IMR-90 (cell line): ENCODE measurements at regions not wholly inside any gene's neighbourhood (a gene's known extent, or its start where the extent isn't known, plus 50 kb on each side); places are given as distances from the start of the nearest gene placed in this dataset.

Experiments used
- ATAC-seq: fragments of 200-7000 bp; cut with Tn5 transposase; 2 replicates; pipeline ENCODE4 v1.9.1; 2020; ENCODE audit warnings: low read depth, mild to moderate bottlenecking, moderate library complexity
- BruUV-seq: library from RNA; stranded (reverse); fragments of 400-500 nt; replicated peaks from 2 replicates; lab custom pipeline; 2021; lab: Mats Ljungman, UMichigan
- CTCF ChIA-PET: fragments of 300-600 bp; formaldehyde crosslinking; extraction: SDS; loops from one replicate; lab custom pipeline; 2021; ENCODE audit warnings: antibody characterized with exemption; lab: Yijun Ruan, JAX
- POLR2A ChIA-PET: fragments of 300-600 bp; sonication (Branson Sonifier 250); formaldehyde crosslinking; loops from one replicate; lab custom pipeline; 2022; ENCODE audit warnings: antibody characterized with exemption; ENCODE audit not compliant: unreplicated experiment; lab: Charles Lee
- DNase-seq: peaks from one replicate; pipeline ENCODE4 v3.0.0; 2013
- H2AFZ ChIP-seq: replicated peaks from 2 replicates; pipeline ENCODE3; 2013; ENCODE audit warnings: low read length, mild to moderate bottlenecking; ENCODE audit not compliant: poor library complexity
- H2AK5ac ChIP-seq: 2 replicates; pipeline ENCODE4 v1.6.1; 2013; ENCODE audit warnings: low read depth, low read length, inconsistent platforms
- H2AK9ac ChIP-seq: replicated peaks from 2 replicates; pipeline ENCODE3; 2013; ENCODE audit warnings: mild to moderate bottlenecking, low read depth, low read length, moderate library complexity; ENCODE audit not compliant: poor library complexity
- H2BK120ac ChIP-seq: 2 replicates; pipeline ENCODE4 v1.6.1; 2013; ENCODE audit warnings: low read depth, low read length, inconsistent platforms
- H2BK15ac ChIP-seq: 3 replicates; pipeline ENCODE4 v1.6.1; 2013; ENCODE audit warnings: low read depth, low read length, inconsistent platforms
- H2BK20ac ChIP-seq: 2 replicates; pipeline ENCODE4 v1.6.1; 2013; ENCODE audit warnings: low read depth, mild to moderate bottlenecking, inconsistent platforms, low read length, moderate library complexity
- H2BK5ac ChIP-seq: 2 replicates; pipeline ENCODE4 v1.6.1; 2013; ENCODE audit warnings: mild to moderate bottlenecking, low read depth, low read length, inconsistent platforms; ENCODE audit not compliant: poor library complexity, severe bottlenecking
- H3K14ac ChIP-seq: replicated peaks from 2 replicates; pipeline ENCODE4 v1.6.1; 2013; ENCODE audit warnings: low read depth, low read length, inconsistent platforms
- H3K18ac ChIP-seq: 2 replicates; pipeline ENCODE4 v1.6.1; 2013; ENCODE audit warnings: low read depth, low read length, control low read depth
- H3K23ac ChIP-seq: 2 replicates; pipeline ENCODE4 v1.6.1; 2013; ENCODE audit warnings: low read depth, low read length, inconsistent platforms
- H3K27ac ChIP-seq: 2 replicates; pipeline ENCODE4 v1.5.1; 2013; ENCODE audit warnings: mild to moderate bottlenecking, control low read depth, low read length; ENCODE audit not compliant: insufficient read depth
- H3K27me3 ChIP-seq: 2 replicates; pipeline ENCODE4 v1.6.1; 2013; ENCODE audit warnings: low read length; ENCODE audit not compliant: control insufficient read depth, insufficient read depth
- H3K36me3 ChIP-seq: 2 replicates; pipeline ENCODE4 v1.6.1; 2013; ENCODE audit warnings: low read length, mixed read lengths; ENCODE audit not compliant: control insufficient read depth, insufficient read depth
- H3K4ac ChIP-seq: 2 replicates; pipeline ENCODE4 v1.6.1; 2013; ENCODE audit warnings: low read depth, low read length, inconsistent platforms
- H3K4me1 ChIP-seq: 2 replicates; pipeline ENCODE4 v1.6.1; 2013; ENCODE audit warnings: low read length, mixed read lengths; ENCODE audit not compliant: control insufficient read depth, insufficient read depth
- H3K4me2 ChIP-seq: 2 replicates; pipeline ENCODE4 v1.6.1; 2013; ENCODE audit warnings: low read depth, mild to moderate bottlenecking, control low read depth, low read length, moderate library complexity
- H3K4me3 ChIP-seq: 2 replicates; pipeline ENCODE4 v1.5.1; 2013; ENCODE audit warnings: low read depth, mild to moderate bottlenecking, control low read depth, low read length, moderate library complexity; ENCODE audit not compliant: insufficient read depth
- H3K56ac ChIP-seq: 2 replicates; pipeline ENCODE4 v1.6.1; 2013; ENCODE audit warnings: low read length, inconsistent platforms; ENCODE audit not compliant: insufficient read depth; ENCODE audit errors: extremely low read depth
- H3K79me1 ChIP-seq, 2 experiments: 2 replicates each; pipeline ENCODE4 v1.6.1; 2013; ENCODE audit warnings: low read length in 2 of 2, inconsistent platforms in 1 of 2, low read depth in 1 of 2
- H3K9ac ChIP-seq: 2 replicates; pipeline ENCODE4 v1.6.1; 2013; ENCODE audit warnings: low read depth, low read length, control low read depth
- H3K9me1 ChIP-seq: 2 replicates; pipeline ENCODE4 v1.6.1; 2013; ENCODE audit warnings: low read length, inconsistent platforms; ENCODE audit not compliant: insufficient read depth
- H3K9me3 ChIP-seq: 2 replicates; pipeline ENCODE4 v1.6.1; 2013; ENCODE audit warnings: low read length; ENCODE audit not compliant: control insufficient read depth, insufficient read depth
- H4K20me1 ChIP-seq: 2 replicates; pipeline ENCODE4 v1.6.1; 2013; ENCODE audit warnings: low read length, inconsistent platforms; ENCODE audit not compliant: insufficient read depth
- H4K5ac ChIP-seq: 2 replicates; pipeline ENCODE4 v1.6.1; 2013; ENCODE audit warnings: mild to moderate bottlenecking, low read depth, low read length, control low read depth
- H4K8ac ChIP-seq, 2 experiments: 2 replicates each; pipeline ENCODE4 v1.6.1; 2013; ENCODE audit warnings: low read depth in 2 of 2, low read length in 2 of 2, control low read depth in 1 of 2, inconsistent platforms in 1 of 2
- H4K91ac ChIP-seq: 2 replicates; pipeline ENCODE4 v1.6.1; 2013; ENCODE audit warnings: low read depth, low read length, inconsistent platforms; ENCODE audit not compliant: insufficient read depth
- BHLHE40 ChIP-seq: fragments of 150-350 bp; IDR thresholded peaks from 2 replicates; pipeline ENCODE4 v1.6.1; 2016; ENCODE audit warnings: mild to moderate bottlenecking, low read depth, low read length
- CEBPB ChIP-seq: IDR thresholded peaks from 2 replicates; pipeline ENCODE4 v1.6.1; 2012; ENCODE audit warnings: low read depth, low read length, improper control_type of control experiment
- CHD1 ChIP-seq: IDR thresholded peaks from 2 replicates; pipeline ENCODE4 v1.6.1; 2012; ENCODE audit warnings: low read depth, low read length, improper control_type of control experiment
- CTCF ChIP-seq: conservative IDR thresholded peaks from 2 replicates; pipeline ENCODE4 v1.5.1; 2012; ENCODE audit warnings: mild to moderate bottlenecking, low read depth, low read length, improper control_type of control experiment
- ELK1 ChIP-seq: fragments of 150-350 bp; IDR thresholded peaks from 2 replicates; pipeline ENCODE4 v1.6.1; 2016; ENCODE audit warnings: low read depth, mild to moderate bottlenecking, low read length, moderate library complexity, borderline replicate concordance
- FOS ChIP-seq: fragments of 150-350 bp; IDR thresholded peaks from 2 replicates; pipeline ENCODE4 v1.6.1; 2016; ENCODE audit warnings: low read depth, low read length
- MAFK ChIP-seq: IDR thresholded peaks from 2 replicates; pipeline ENCODE4 v1.6.1; 2012; ENCODE audit warnings: low read depth, low read length, improper control_type of control experiment
- MAZ ChIP-seq: IDR thresholded peaks from 2 replicates; pipeline ENCODE4 v1.6.1; 2012; ENCODE audit warnings: low read depth, mild to moderate bottlenecking, low read length, improper control_type of control experiment, moderate library complexity, borderline replicate concordance
- MXI1 ChIP-seq: IDR thresholded peaks from 2 replicates; pipeline ENCODE4 v1.6.1; 2012; ENCODE audit warnings: low read depth, mild to moderate bottlenecking, low read length, moderate library complexity, borderline replicate concordance
- NFE2L2 ChIP-seq: fragments of 150-350 bp; IDR thresholded peaks from 2 replicates; pipeline ENCODE4 v1.6.1; 2016; ENCODE audit warnings: low read depth, mild to moderate bottlenecking, low read length
- POLR2A ChIP-seq: IDR thresholded peaks from 2 replicates; pipeline ENCODE4 v1.6.1; 2012; ENCODE audit warnings: mild to moderate bottlenecking, low read depth, low read length
- RAD21 ChIP-seq: IDR thresholded peaks from 2 replicates; pipeline ENCODE4 v1.6.1; 2012; ENCODE audit warnings: low read length, improper control_type of control experiment
- RCOR1 ChIP-seq: IDR thresholded peaks from 2 replicates; pipeline ENCODE4 v1.6.1; 2012; ENCODE audit warnings: mild to moderate bottlenecking, low read length, improper control_type of control experiment; ENCODE audit not compliant: insufficient replicate concordance
- RFX5 ChIP-seq: IDR thresholded peaks from 2 replicates; pipeline ENCODE4 v1.8.0; 2012; ENCODE audit warnings: low read depth, mild to moderate bottlenecking, low read length, moderate library complexity
- SMC3 ChIP-seq: fragments of 150-350 bp; IDR thresholded peaks from 2 replicates; pipeline ENCODE4 v1.6.1; 2016; ENCODE audit warnings: low read depth, mild to moderate bottlenecking, antibody characterized with exemption, low read length, moderate library complexity
- USF2 ChIP-seq: fragments of 150-350 bp; IDR thresholded peaks from 2 replicates; pipeline ENCODE4 v1.6.1; 2017; ENCODE audit warnings: mild to moderate bottlenecking, antibody characterized with exemption, low read length, low read depth
- WGBS, 2 experiments: methylation state at CpG; one replicate each; pipeline versions ENCODE4 v1.1.5 to v1.1.7; 2013; ENCODE audit warnings: missing lambda C conversion rate in 2 of 2; ENCODE audit not compliant: insufficient read length in 1 of 2; ENCODE audit errors: extremely low coverage in 2 of 2; 5-methylcytosine and 5-hydroxymethylcytosine counted together
- dilution Hi-C: fragments of 300-500 bp; cut with HindIII; formaldehyde crosslinking; loops from one replicate; pipeline ENCODE4 v1.14.3; 2018; ENCODE audit warnings: low sequenced_read_pairs; ENCODE audit not compliant: unreplicated experiment
- in situ Hi-C: fragments of 300-500 bp; cut with MboI; formaldehyde crosslinking; loops from 3 replicates; pipeline ENCODE4 v1.14.3; 2019; ENCODE audit warnings: low sequenced_read_pairs, inconsistent platforms, mixed read lengths
- intact Hi-C: fragments of 100-400 bp; cut with micrococcal nuclease; formaldehyde crosslinking; loops from 2 replicates; pipeline ENCODE4 v1.10.0; 2022

- Histone ChIP-seq H3K79me1 (no peaks in the 10 kb centered on the region), H2AK9ac (no peak overlapping the region), H2AFZ (no peak overlapping the region), H4K20me1 (no peaks in the 10 kb centered on the region), H3K4ac (no peak overlapping the region), H3K27ac (no peak overlapping the region), H3K14ac (no peak overlapping the region), H3K36me3 (no peaks in the 10 kb centered on the region), H3K23ac (no peak overlapping the region), H3K9me1 (no peaks in the 10 kb centered on the region), H2BK20ac (no peak overlapping the region), H3K4me1 (no peaks in the 10 kb centered on the region), H3K9me3 (peaks cover 2% of the 10 kb centered on the region; the same call in 1 of the 2 replicates), H2BK120ac (no peak overlapping the region), H3K4me2 (no peak overlapping the region), H2BK15ac (no peak overlapping the region), H2AK5ac (no peak overlapping the region), H3K18ac (no peak overlapping the region), H3K9ac (no peak overlapping the region), H3K4me3 (no peak overlapping the region), H4K8ac (no peak overlapping the region), H4K91ac (no peak overlapping the region), H2BK5ac (no peak overlapping the region), H4K5ac (no peak overlapping the region), H3K56ac (no peak overlapping the region), H3K27me3 (no peaks in the 10 kb centered on the region)
- WGBS, 2 experiments = no CpG with 5 or more reads among the region's 2 CpGs
- dilution Hi-C loops (no loop called here), in situ Hi-C loops (no loop called here), intact Hi-C loops (no loop called here)
- BruUV-seq = no TSS peak
- ChIA-PET CTCF (no interaction called here), POLR2A (no interaction called here)
- no peak for ATAC-seq
- DNase-seq = no peak
- TF ChIP-seq RFX5 (no peak), CHD1 (no peak), FOS (no peak), ELK1 (no peak), MAFK (no peak), RCOR1 (no peak), POLR2A (no peak), MXI1 (no peak), CTCF (no peak), USF2 (no peak), NFE2L2 (no peak), CEBPB (no peak), SMC3 (no peak), BHLHE40 (no peak), RAD21 (no peak), MAZ (no peak)
Measured at GRCh38 chr12:86565038-86565437, 308.8 kb upstream of the MGAT4C start.
